H1 (cell line): ENCODE measurements at regions not wholly inside any gene's neighbourhood (a gene's known extent, or its start where the extent isn't known, plus 50 kb on each side); places are given as distances from the start of the nearest gene placed in this dataset.

Source experiments
- GABPA ChIP-seq: IDR thresholded peaks from 2 replicates; pipeline ENCODE4 v1.6.1; 2011; ENCODE audit warnings: mild to moderate bottlenecking, low read length, moderate library complexity, borderline replicate concordance; ENCODE audit not compliant: insufficient read depth
- POLR2AphosphoS5 ChIP-seq: IDR thresholded peaks from 2 replicates; pipeline ENCODE4 v1.6.1; 2011; ENCODE audit warnings: low read depth, low read length
- SIN3A ChIP-seq, 2 experiments: IDR thresholded peaks in 1 of 2; conservative IDR thresholded peaks in 1 of 2; 2 replicates each; pipeline ENCODE4 v1.6.1; 2011 to 2012; ENCODE audit warnings: low read length in 2 of 2, improper control_type of control experiment in 1 of 2, low read depth in 1 of 2, mild to moderate bottlenecking in 1 of 2

- TF ChIP-seq SIN3A (conservative IDR thresholded peaks at IDR 0.05 in 1 of 2, IDR thresholded peaks at IDR 0.05 in 1 of 2; ENCODE audit: low read depth in 1 of 2, low read length in 2 of 2) (no peak), GABPA (no peak), POLR2AphosphoS5 (no peak)
These were observed 60.1 kb upstream of the RALGAPA2 start (continued) for GRCh38 chr20:20772497-20773085.
